NT2/D1 (cell line): ENCODE measurements at regions not wholly inside any gene's neighbourhood (a gene's known extent, or its start where the extent isn't known, plus 50 kb on each side); places are given as distances from the start of the nearest gene placed in this dataset.

Source experiments
- YY1 ChIP-seq: IDR thresholded peaks from 2 replicates; pipeline ENCODE4 v1.6.1; 2011; ENCODE audit not compliant: insufficient read length, insufficient read depth
- ZNF274 ChIP-seq: IDR thresholded peaks from 2 replicates; pipeline ENCODE4 v1.6.1; 2011; ENCODE audit warnings: mild to moderate bottlenecking, low read depth, low read length

GRCh38 chr21:36641346-36641745, 57.6 kb upstream of the SIM2 start:
- no peak for TF ChIP-seq YY1
- TF ChIP-seq ZNF274 = no peak
